ENCODE measurements at regions not wholly inside any gene's neighbourhood (a gene's known extent, or its start where the extent isn't known, plus 50 kb on each side); places are given as distances from the start of the nearest gene placed in this dataset.
"Not testable (repeated sequence)": the region's sequence is repeated elsewhere in the genome, so short reads cannot be mapped to it uniquely, and the experiment has no call there.

DNA sequence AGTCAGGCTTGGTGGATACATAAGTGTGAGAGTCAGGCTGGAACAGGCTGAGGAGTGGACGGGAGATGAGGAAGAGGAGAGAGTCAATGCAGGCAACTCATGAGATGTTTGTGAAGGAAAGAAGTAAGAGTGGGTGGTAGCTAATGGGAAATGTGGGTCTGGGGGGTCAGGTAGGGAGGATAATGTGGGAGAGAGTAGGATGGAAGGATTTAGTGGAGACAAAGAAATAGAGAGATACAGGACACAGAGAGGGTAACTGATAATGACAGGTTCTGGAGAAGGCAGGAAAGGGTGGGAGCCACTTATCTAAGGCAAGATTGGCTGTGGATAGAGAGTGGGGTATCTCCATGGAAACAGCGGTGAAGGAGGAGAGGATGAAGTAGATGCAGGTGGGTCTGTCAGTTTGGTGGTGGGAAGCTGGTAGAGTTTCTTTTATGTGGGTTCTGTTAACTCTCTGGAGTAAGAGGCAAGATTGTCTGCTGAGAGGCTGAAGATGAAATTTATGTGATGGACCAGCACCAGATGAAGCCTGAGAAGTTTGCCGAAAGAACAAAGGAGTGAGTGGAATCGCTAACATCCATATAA is 190.6 kb upstream of the SPRED2 start:
- DNase-seq, result no peak

DNA sequence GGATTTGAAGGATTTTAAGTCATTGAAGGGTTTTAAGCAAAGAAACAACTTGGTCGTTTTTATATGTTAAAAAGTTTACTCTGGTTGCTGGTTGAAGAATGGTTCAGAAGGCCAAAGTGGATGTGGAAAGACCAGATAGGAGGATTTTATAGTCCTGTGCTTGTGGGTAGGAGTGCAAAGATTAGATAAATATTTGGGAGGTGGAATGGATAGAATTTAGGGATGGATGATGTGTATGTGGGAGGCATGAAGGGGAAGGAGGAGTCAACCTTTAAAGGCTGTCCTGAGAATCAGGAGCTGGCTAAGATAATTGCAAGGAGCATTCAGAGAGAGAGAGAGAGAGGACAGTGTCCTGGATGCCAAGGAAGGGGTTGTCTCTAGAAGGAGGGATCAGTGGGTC is 190.1 kb upstream of the SPRED2 start:
- no peak for DNase-seq

DNA sequence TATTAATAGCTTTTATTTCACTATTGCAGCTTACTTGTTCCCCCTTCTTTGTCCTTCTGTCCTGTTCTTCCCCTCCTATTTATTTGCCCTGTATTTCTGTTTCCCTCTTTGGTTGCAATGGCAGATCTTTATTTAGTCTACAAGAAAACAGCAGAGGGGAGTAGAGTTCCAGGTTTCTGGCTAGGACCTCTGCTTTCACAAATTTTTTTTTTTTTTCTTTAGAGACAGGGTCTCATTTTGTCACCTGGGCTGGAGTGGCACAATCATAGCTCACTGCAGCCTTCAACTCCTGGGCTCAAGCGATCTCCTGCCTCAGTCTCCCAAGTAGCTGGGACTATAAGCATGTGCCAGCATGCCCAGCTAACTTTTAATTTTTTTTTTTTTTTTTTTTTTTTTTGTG is 188.1 kb upstream of the SPRED2 start:
- no peak for DNase-seq

DNA sequence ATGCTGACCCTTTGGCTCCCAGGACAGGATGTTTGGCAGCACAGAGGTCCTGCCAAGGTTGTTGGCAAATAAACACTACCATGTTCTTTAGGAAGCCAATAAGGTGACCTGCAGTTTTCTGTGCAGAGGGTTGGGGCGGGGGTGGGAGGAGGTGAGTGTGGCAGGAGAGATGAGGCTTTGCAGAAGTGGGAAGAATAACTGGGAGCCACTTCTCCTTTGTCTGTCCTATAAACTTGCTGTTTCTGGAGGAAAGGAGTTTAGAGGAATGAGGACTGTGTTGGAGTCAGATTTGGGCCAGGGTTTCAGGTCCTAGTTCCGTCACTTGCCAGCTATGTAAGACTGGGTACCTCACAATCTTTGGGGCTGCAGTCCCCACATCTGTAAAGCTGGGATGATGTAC is 187.6 kb upstream of the SPRED2 start:
- no peak for DNase-seq

DNA sequence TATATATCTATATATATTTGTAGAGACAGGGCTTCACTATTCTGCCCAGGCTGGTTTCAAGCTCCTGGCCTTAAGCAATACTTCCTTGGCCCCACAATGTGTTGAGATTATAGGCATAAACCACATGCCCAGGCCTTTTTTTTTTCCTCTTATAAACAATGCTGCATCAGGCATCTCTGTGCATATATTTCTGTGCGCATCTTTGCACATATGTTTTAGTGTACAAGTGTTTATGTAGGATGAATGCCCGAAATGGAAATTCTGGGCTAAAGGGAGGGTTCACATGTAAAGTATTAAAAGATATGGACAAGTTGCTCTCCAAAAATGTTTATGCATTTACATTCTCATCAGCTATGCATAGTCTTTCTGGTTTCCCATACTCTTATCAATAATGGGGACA is 183.2 kb upstream of the SPRED2 start:
- no peak for DNase-seq

DNA sequence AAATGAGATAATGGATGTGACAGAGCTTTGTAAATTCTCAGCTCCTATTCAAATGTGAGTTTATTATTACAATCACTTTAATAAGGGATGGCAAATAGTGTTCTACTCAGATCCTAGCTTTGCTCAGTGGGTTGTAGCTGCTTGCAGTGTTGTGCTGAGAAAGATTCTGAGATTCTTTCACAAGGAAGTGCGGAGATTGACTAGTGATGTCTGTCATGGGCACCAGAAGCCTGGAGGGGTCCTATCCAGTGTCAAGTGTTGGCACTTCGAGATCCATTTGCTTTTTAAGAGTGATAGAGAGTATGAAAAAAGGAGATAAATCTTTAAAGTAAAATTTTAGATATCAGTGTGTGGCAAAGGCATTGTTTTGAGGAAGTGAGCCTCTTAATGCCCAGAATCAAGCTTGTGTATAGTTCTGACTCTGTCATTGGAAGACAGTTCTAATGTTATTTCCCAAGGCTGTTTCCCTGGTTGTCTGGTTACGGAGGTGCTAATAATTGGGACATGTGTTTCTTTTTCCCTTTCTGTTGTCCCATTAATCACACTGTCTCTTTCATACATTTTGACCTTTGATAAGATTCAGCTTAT is 181.7 kb upstream of the SPRED2 start:
- DNase-seq, result no peak

DNA sequence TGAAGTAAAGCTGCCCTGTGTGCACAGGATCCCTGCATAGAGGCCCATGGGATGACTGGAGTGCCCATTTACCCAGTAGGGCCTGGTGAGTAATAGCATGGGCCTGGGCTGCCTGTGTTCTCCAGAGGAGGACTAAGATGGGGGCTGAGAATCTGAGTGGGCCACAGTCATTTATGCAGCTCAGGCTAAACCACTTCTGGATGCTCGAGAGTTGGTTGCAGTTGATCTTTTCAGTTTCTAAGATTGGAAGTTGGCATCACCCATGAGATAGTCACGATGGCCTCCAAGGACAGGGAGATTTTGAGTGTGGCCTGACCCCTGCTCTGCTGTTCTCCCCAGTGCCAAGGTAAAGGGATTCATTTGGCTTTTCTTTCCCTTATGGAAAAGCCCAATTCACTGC is 179.1 kb upstream of the SPRED2 start:
- no peak for DNase-seq

DNA sequence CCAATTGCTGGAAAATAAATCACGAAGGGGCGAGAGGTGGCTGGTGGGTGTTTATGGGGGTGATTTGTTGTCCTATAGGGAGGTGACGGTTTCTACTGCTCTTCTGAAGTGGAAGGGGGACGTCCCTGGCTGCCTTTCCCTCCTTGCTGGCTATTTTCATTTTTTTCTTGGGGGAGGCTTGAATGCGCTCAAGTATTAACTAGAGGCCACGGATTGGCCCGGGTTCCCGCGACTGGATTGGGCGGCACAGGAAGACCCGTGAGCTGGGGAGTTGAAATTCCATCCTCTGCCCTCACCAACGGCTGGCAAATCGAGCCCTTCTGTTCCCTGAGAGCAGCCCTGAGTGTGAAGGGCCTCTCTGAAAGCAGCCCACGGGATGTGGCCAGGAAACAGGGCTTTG is 176.5 kb upstream of the SPRED2 start:
- DNase-seq, result no peak

DNA sequence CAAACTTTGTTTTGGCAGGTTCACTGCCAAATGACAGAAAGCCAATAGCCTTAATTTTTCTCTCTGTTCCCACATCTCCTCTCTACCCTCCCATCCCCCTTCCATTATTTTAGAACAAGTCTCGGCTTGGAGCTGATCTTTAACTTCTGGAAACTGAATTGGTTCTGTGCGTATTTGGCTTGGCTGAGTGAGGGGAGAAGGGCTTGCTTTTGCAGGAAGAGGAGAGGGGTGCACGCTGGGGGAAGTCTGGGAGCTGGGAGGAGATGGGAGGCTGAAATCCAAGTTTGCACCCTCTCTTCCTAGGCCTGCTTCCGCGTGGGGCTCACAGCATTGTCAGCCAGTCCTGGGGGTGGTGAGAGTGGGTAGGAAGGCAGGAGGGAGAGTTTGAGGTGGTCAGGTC is 176.1 kb upstream of the SPRED2 start:
- DNase-seq, result no peak

DNA sequence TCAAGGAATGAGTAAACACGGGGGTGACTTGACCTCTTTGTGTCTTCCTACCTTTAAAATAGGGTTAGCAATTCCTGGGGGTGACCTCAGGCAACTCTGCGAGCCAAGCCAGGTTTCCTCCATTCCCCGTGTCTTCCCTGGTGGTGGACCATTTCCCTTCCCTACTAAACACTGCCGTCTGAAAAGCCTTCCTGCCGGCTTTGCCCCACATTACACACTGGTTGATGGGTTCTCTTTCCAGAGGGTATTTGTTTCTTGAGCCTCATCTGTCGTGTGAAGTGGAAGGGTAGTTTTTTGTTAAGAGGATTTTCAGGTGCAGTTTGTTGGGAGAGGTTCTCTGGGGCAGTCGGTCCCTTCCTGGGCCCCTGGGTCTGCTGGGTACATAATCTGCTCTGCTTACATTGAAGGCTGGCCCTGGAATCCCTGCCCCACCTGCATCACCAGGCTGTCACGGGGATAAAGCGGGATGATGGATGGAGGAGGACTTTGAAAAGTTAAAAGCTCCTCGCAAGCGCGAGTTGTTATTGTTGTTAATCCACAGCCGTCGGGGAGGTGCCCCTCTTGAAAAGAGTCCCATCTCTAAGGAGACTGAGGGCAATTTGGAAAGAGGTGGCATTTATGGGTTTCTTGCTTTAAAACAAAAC is 175.4 kb upstream of the SPRED2 start:
- DNase-seq, result no peak

DNA sequence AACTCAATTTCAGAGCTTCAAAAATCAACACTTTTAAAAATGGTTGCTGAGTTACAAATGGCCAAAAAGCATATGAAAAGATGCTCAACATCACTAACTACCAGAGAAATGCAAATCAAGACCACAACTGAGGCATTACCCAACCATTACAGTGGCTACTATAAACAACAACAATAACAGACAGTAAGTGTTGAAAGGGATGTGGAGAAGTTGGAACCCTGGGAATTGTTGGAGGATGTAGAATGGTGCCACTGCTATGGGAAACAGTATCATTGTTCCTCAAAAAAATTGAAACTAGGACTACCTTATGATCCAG is 173.3 kb upstream of the SPRED2 start:
- DNase-seq, result no peak

DNA sequence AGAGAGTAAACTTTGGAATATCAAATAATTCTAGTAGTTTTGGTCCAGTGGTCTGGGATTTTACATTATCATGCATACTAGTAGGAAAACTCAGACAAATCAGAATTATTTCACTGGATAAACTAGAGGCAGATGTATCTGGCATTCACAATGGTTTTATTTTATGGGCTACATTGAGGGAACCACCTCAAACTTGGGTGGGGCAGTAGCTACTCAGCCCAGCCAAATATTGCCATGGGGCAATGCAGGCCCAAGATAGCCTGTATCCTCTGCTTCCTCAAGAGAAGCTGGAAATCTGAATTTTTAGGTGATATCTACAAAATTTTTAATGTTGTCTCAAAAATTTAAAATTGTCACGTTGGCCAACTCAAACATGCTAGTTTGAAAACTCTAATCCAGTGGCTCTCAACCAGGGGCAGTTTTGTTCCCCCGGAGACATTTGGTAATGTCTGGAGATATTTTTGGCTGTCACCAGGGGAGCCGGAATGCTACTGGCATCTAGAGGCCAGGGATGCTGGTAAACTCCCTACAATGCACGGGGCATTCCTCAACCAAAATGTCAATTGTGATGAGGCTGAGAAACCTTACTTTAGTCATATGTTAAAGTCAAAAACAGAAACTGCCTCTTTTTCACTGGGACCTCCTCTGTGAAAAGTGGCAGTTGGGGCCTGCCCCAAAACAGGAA is 172.8 kb upstream of the SPRED2 start:
- DNase-seq, result no peak

DNA sequence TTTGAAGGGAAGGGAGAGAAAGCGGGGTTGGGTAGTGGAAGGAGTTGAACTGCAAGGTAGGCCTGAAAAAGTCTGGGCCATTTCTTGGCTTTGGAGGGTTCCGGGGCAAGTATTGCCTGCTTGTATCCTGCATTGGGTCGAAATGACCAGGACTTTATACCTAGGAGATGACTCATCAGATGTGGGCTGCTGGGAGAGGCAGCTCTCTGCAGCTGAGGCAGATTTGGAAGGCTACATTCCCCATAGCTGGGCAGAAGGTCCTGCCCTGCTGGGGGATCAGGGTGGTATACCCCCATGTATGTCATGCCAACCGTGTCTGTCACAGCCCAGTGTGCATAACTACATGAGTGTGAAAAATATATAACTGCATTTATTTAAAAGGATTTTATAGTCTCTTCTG is 171.8 kb upstream of the SPRED2 start:
- DNase-seq, result no peak

DNA sequence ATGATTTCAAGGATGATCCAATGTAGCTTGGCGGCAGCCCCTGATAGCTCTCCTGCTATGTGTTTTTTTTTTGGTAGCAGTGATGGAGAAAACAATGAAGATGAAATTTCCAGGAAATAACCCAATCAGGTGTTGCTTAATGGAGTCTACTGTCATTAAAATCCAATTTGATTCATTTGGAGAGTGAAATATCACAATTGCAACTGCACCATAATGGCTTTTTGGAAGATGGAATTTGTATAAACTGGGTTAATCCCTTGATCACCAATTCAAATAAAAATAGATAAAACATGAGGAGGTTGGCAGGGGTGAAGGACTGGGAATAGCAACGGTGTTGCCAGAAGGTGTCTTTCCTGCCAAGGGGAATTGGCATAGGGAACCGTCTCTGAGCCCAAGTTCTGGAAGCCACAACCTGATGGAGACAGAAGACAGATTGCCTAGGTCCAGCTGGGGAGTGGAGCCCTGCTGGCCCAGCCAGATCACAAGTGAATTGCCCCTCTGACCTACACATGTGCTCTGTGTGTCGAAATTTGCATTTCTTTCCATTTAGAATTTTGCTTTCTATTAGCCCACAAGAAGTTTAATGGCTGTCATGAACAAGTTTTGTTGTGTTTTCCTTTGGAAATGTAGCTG is 170.3 kb upstream of the SPRED2 start:
- DNase-seq, result no peak

DNA sequence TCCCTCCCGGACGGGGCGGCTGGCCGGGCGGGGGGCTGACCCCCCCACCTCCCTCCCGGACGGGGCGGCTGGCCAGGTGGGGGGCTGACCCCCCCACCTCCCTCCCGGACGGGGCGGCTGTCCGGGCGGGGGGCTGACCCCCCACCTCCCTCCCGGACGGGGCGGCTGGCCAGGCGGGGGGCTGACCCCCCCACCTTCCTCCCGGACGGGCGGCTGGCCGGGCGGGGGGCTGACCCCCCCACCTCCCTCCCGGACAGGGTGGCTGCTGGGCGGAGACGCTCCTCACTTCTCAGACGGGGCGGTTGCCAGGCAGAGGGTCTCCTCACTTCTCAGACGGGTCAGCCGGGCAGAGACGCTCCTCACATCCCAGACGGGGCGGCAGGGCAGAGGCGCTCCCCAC is 168.5 kb upstream of the SPRED2 start:
- DNase-seq, result not testable (repeated sequence)

DNA sequence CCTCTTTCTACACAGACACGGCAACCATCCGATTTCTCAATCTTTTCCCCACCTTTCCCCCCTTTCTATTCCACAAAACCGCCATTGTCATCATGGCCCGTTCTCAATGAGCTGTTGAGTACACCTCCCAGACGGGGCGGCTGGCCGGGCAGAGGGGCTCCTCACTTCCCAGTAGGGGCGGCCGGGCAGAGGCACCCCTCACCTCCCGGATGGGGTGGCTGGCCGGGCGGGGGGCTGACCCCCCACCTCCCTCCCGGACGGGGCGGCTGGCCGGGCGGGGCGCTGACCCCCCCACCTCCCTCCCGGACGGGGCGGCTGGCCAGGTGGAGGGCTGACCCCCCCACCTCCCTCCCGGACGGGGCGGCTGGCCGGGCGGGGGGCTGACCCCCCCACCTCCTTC is 168.0 kb upstream of the SPRED2 start:
- DNase-seq, result not testable (repeated sequence)

DNA sequence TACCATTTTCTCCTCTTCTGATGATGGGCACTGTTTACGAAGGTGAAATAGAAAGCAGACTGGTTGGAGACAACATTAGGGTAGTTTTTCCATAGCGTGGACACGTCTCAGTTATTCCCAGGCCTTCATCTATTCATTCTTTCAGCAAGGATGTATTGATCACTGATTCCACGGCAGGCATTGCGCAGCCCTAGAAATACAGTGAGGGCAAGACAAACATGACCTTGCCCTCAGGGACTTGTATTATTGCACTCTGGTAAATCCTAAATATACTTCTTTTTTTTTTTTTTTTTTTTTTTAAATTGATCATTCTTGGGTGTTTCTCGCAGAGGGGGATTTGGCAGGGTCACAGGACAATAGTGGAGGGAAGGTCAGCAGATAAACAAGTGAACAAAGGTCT is 167.3 kb upstream of the SPRED2 start:
- DNase-seq, result no peak

DNA sequence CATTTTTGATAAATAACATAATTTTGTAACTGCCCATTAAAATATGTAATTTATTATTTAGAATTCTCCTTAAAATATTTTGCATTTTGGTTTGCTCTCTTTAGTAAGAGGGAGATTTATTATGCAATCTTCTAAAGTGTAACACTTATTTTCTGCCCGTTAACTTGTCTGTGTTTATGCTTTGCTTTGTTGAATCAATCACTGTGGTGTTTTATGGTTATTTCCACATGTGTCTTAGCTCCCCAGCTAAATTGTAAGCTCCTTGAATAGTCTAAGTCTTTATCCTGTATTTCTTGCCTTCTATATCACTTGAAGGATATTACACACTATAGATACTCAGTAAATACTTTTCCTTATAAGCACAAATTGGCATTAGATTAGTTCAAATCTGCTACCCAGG is 166.6 kb upstream of the SPRED2 start:
- DNase-seq, result no peak

DNA sequence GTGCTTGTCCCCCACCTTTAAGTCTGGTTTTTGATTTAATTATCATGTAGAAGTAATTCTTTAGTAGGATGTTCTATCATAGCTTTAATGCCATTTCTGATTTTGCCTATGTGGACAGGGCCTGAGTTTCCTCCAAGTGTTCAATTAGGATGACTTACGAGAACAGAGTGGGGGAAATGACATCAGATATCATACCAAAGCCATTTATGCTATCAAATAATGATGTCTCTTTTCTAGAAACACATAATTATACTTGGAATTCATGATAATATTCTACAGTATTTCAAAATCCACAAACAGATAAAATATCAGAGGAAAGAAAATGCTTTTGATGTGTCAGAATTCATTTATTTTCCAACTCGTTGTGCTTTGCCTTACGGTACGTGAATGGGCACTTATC is 165.9 kb upstream of the SPRED2 start:
- no peak for DNase-seq

DNA sequence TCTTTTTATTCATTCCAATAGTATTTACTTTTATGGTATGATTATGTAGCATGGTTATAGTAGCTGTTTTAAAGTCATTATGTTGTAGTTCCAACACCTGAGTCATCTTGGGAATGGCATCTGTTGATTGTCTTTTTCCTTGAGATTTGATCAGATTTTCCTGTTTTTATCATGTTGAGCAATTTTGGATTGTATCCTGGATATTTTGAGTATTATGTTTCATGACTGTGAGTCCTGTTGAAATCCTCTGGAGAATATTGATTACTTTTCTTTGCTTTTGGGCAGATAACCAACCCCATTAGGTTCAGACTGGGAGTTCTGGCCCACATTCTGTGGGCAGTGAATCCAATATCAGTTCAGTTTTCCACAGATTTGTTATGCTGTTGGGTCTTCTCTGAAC is 163.2 kb upstream of the SPRED2 start:
- DNase-seq, result no peak

DNA sequence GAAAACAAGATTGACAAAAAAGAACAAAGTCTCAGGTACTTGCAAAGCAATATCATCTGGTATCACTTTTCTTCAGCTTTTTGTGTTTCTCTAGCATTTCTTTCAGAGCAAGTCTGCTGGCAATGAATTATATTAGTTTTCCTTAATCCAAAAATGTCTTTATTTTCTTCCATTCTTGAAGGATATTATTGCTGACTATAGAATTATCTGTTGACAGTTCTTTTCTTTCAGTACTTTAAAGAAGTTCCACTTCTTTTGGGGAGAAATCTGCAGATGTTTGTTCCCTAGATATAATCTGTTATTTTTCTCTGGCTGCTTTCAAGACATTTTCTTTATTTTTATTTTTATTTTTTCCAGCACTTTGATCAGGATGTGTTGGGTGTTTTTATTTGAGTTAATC is 161.8 kb upstream of the SPRED2 start:
- no peak for DNase-seq

DNA sequence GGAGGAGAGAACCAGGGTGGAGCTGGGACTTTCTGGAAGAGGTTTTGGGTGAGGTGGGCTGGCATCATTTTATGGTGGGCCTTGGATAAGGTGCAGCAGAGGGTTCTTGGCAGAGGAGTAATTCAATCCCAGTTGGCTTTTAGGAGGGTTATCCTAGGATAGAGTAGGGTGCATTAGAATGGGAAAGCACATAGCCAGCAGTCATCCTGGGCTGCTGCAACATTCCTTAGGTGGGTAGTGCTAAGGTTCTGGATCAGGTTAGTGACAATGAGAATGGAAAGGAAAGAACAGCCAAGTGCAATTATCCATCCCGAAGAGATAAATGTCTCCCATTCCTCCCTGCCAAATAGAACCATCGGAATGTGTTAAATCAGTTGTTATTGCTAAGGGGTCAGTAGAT is 157.3 kb upstream of the SPRED2 start:
- no peak for DNase-seq

DNA sequence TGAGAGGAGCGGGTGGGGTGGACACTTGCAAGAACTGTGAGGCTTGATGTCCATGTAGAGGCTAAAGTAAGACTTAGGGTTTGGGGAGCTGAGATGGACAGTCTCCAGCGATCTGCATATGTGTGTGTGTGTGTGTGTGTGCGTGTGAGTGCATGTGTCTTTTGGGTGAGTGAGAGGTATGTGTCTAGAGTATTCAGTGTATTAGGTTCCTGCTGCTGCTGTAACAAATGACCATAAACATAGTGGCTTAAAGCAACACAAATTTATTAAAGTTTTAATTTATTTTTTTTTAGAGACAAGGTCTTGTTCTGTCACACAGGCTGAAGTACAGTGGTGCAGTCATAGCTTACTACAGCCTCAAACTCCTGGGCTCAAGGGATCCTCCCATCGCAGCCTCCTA is 155.4 kb upstream of the SPRED2 start:
- no peak for DNase-seq

DNA sequence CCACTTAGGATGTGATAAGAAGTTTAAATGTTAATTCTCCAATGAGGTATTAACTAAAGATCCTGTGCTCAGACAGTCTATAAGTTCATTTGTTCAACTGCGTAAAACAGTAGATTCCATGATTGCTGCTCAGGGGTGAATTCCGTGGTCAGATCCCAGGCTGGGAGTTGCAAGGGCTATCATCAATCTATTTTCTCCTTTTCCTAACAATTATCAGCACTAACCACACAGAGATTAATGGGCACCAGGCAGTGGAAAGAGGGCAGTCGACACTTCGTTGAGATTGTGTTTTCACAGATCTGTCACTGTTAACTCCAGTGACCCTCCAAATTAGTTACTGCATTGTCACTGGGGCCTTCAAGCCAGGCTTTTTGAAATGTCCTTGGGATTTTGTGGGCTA is 154.1 kb upstream of the SPRED2 start:
- no peak for DNase-seq
